ENCODE measurements at regions not wholly inside any gene's neighbourhood (a gene's known extent, or its start where the extent isn't known, plus 50 kb on each side); places are given as distances from the start of the nearest gene placed in this dataset.

DNA sequence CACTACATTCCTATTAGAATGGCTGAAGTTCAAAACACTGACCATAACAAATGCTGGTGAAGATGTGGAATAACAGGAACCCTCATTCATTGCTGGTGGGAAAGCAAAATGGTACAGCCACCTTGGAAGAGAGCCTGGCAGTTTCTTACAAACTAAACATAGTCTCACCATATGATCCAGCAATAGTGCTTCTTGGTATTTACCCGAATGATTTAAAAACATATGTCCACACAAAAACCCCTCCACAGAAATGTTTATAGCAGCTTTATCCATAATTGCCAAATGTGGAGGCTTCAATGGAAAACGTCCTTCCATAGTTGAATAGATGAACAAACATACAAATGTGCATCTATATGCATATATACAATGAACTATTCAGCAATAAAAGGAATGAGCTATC, 330.8 kb downstream of the BTBD3 start:
- TF ChIP-seq, protein P1, sequence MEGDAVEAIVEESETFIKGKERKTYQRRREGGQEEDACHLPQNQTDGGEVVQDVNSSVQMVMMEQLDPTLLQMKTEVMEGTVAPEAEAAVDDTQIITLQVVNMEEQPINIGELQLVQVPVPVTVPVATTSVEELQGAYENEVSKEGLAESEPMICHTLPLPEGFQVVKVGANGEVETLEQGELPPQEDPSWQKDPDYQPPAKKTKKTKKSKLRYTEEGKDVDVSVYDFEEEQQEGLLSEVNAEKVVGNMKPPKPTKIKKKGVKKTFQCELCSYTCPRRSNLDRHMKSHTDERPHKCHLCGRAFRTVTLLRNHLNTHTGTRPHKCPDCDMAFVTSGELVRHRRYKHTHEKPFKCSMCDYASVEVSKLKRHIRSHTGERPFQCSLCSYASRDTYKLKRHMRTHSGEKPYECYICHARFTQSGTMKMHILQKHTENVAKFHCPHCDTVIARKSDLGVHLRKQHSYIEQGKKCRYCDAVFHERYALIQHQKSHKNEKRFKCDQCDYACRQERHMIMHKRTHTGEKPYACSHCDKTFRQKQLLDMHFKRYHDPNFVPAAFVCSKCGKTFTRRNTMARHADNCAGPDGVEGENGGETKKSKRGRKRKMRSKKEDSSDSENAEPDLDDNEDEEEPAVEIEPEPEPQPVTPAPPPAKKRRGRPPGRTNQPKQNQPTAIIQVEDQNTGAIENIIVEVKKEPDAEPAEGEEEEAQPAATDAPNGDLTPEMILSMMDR (IDR thresholded peaks at IDR 0.05; ENCODE audit: poor library complexity): no peak
- TF ChIP-seq EZH2 (IDR thresholded peaks at IDR 0.05; ENCODE audit: borderline replicate concordance): no peak
- TF ChIP-seq EZH2phosphoT487 (IDR thresholded peaks at IDR 0.05; ENCODE audit: low read depth, severe bottlenecking, unreplicated experiment): no peak

Data from hepatocyte (in vitro differentiated cells).